WTC11 (cell line): ENCODE measurements at regions not wholly inside any gene's neighbourhood (a gene's known extent, or its start where the extent isn't known, plus 50 kb on each side); places are given as distances from the start of the nearest gene placed in this dataset.
"Not testable (repeated sequence)": the region's sequence is repeated elsewhere in the genome, so short reads cannot be mapped to it uniquely, and the experiment has no call there.

Experiments
- ESRRA ChIP-seq: sonication (generic); formaldehyde crosslinking; IDR thresholded peaks from 2 replicates; pipeline ENCODE4 v1.8.1; 2022; ENCODE audit warnings: mild to moderate bottlenecking, missing genetic modification reagents, borderline replicate concordance
- ETV6 ChIP-seq: sonication (generic); formaldehyde crosslinking; IDR thresholded peaks from 2 replicates; pipeline ENCODE4 v1.8.1; 2022; ENCODE audit warnings: mild to moderate bottlenecking, missing genetic modification reagents
- GABPB1 ChIP-seq: sonication (generic); formaldehyde crosslinking; IDR thresholded peaks from 2 replicates; pipeline ENCODE4 v1.8.1; 2023; ENCODE audit warnings: mild to moderate bottlenecking, missing genetic modification reagents
- IRF2 ChIP-seq: sonication (generic); formaldehyde crosslinking; IDR thresholded peaks from 2 replicates; pipeline ENCODE4 v1.8.0; 2022; ENCODE audit warnings: low read depth, missing genetic modification reagents, borderline replicate concordance
- JUN ChIP-seq: sonication (generic); formaldehyde crosslinking; IDR thresholded peaks from 2 replicates; pipeline ENCODE4 v1.8.0; 2023; ENCODE audit warnings: mild to moderate bottlenecking, missing genetic modification reagents
- RELA ChIP-seq: sonication (generic); formaldehyde crosslinking; IDR thresholded peaks from 2 replicates; pipeline ENCODE4 v1.8.1; 2022; ENCODE audit warnings: missing genetic modification reagents, mild to moderate bottlenecking, borderline replicate concordance
- ZNF121 ChIP-seq: sonication (generic); formaldehyde crosslinking; IDR thresholded peaks from 2 replicates; pipeline ENCODE4 v1.8.0; 2023; ENCODE audit warnings: missing genetic modification reagents
- TF ChIP-seq, protein P1 (sequence below): fragments of 200-600 bp; IDR thresholded peaks from 2 replicates; pipeline ENCODE4 v1.8.0; 2022; ENCODE audit warnings: antibody characterized with exemption
- TF ChIP-seq, protein P2 (sequence below): fragments of 250-450 bp; sonication (Bioruptor Pico); conservative IDR thresholded peaks from 2 replicates; pipeline ENCODE4 v1.9.0; 2021; ENCODE audit warnings: mild to moderate bottlenecking
- TF ChIP-seq, protein P3 (sequence below): sonication (generic); formaldehyde crosslinking; IDR thresholded peaks from 2 replicates; pipeline ENCODE4 v1.8.1; 2023; ENCODE audit warnings: mild to moderate bottlenecking, missing genetic modification reagents
- TF ChIP-seq, protein P4 (sequence below): sonication (generic); formaldehyde crosslinking; IDR thresholded peaks from 2 replicates; pipeline ENCODE4 v1.8.1; 2023; ENCODE audit warnings: mild to moderate bottlenecking, missing genetic modification reagents, moderate library complexity
- TF ChIP-seq, protein P5 (sequence below): sonication (generic); formaldehyde crosslinking; IDR thresholded peaks from 2 replicates; pipeline ENCODE4 v1.8.0; 2022; ENCODE audit warnings: mild to moderate bottlenecking, missing genetic modification reagents
- TF ChIP-seq, protein P6 (sequence below): sonication (generic); formaldehyde crosslinking; IDR thresholded peaks from 2 replicates; pipeline ENCODE4 v1.8.1; 2022; ENCODE audit warnings: low read depth, missing genetic modification reagents, borderline replicate concordance

DNA sequence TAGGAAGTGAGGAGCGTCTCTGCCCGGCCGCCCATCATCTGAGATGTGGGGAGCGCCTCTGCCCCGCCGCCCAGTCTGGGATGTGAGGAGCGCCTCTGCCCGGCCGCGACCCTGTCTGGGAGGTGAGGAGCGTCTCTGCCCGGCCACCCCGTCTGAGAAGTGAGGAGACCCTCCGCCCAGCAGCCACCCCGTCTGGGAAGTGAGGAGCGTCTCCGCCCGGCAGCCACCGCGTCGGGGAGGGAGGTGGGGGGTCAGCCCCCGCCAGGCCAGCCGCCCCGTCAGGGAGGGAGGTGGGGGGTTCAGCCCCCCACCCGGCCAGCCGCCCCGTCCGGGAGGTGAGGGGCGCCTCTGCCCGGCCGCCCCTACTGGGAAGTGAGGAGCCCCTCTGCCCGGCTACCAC is 188.9 kb downstream of the SPANXN1 start:
- not testable (repeated sequence) for TF ChIP-seq GABPB1 (CRISPR knock-in tag); RELA (CRISPR knock-in tag); JUN; ETV6 (CRISPR knock-in tag); IRF2; ZNF121 (CRISPR knock-in tag); ESRRA (CRISPR knock-in tag)
- TF ChIP-seq, protein P1, sequence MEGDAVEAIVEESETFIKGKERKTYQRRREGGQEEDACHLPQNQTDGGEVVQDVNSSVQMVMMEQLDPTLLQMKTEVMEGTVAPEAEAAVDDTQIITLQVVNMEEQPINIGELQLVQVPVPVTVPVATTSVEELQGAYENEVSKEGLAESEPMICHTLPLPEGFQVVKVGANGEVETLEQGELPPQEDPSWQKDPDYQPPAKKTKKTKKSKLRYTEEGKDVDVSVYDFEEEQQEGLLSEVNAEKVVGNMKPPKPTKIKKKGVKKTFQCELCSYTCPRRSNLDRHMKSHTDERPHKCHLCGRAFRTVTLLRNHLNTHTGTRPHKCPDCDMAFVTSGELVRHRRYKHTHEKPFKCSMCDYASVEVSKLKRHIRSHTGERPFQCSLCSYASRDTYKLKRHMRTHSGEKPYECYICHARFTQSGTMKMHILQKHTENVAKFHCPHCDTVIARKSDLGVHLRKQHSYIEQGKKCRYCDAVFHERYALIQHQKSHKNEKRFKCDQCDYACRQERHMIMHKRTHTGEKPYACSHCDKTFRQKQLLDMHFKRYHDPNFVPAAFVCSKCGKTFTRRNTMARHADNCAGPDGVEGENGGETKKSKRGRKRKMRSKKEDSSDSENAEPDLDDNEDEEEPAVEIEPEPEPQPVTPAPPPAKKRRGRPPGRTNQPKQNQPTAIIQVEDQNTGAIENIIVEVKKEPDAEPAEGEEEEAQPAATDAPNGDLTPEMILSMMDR: not testable (repeated sequence)
- TF ChIP-seq, protein P2, sequence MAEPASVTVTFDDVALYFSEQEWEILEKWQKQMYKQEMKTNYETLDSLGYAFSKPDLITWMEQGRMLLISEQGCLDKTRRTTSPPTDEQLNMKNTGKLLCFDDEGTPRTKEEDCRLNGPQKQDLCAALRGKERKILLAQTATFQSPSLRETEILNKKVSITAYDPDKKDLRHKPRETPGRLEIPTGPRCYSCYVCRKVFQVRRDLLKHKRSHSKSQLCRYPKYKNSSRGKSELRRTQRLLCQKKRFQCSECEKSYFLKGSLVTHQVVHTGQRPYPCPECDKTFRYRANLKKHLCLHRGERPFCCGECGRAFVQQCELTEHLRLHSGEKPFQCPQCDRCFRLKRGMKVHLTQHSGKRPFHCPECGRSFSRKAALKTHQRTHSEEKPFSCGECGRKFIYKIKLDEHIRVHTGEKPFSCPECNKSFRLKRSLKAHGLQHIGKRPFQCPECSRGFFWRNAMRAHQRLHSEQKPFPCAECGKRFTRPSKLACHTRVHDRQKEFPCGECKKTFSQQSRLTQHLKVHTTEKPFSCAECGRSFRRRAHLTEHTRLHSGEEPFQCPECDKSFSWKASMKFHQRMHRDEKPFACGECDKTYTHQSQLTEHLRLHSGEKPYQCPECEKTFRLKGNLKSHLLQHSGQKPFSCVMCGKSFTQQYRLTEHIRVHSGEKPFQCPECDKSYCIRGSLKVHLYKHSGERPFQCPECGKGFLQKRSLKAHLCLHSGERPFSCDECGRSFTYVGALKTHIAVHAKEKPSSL: not testable (repeated sequence)
- TF ChIP-seq, protein P3, sequence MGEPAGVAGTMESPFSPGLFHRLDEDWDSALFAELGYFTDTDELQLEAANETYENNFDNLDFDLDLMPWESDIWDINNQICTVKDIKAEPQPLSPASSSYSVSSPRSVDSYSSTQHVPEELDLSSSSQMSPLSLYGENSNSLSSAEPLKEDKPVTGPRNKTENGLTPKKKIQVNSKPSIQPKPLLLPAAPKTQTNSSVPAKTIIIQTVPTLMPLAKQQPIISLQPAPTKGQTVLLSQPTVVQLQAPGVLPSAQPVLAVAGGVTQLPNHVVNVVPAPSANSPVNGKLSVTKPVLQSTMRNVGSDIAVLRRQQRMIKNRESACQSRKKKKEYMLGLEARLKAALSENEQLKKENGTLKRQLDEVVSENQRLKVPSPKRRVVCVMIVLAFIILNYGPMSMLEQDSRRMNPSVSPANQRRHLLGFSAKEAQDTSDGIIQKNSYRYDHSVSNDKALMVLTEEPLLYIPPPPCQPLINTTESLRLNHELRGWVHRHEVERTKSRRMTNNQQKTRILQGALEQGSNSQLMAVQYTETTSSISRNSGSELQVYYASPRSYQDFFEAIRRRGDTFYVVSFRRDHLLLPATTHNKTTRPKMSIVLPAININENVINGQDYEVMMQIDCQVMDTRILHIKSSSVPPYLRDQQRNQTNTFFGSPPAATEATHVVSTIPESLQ (CRISPR knock-in tag): not testable (repeated sequence)
- TF ChIP-seq, protein P4, sequence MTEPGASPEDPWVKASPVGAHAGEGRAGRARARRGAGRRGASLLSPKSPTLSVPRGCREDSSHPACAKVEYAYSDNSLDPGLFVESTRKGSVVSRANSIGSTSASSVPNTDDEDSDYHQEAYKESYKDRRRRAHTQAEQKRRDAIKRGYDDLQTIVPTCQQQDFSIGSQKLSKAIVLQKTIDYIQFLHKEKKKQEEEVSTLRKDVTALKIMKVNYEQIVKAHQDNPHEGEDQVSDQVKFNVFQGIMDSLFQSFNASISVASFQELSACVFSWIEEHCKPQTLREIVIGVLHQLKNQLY (CRISPR knock-in tag): not testable (repeated sequence)
- TF ChIP-seq, protein P5, sequence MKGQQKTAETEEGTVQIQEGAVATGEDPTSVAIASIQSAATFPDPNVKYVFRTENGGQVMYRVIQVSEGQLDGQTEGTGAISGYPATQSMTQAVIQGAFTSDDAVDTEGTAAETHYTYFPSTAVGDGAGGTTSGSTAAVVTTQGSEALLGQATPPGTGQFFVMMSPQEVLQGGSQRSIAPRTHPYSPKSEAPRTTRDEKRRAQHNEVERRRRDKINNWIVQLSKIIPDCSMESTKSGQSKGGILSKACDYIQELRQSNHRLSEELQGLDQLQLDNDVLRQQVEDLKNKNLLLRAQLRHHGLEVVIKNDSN (CRISPR knock-in tag): not testable (repeated sequence)
- TF ChIP-seq, protein P6, sequence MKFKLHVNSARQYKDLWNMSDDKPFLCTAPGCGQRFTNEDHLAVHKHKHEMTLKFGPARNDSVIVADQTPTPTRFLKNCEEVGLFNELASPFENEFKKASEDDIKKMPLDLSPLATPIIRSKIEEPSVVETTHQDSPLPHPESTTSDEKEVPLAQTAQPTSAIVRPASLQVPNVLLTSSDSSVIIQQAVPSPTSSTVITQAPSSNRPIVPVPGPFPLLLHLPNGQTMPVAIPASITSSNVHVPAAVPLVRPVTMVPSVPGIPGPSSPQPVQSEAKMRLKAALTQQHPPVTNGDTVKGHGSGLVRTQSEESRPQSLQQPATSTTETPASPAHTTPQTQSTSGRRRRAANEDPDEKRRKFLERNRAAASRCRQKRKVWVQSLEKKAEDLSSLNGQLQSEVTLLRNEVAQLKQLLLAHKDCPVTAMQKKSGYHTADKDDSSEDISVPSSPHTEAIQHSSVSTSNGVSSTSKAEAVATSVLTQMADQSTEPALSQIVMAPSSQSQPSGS: not testable (repeated sequence)
